ENCODE measurements at regions not wholly inside any gene's neighbourhood (a gene's known extent, or its start where the extent isn't known, plus 50 kb on each side); places are given as distances from the start of the nearest gene placed in this dataset.

GRCh38 chr11:11740836-11741235, 100.9 kb upstream of the USP47 start:
- no peaks in the 10 kb centered on the region for H3K9me3 ChIP-seq (ENCODE audit: control insufficient read depth, insufficient read depth, low read depth, low read length)
- POLR2A ChIA-PET, result no interaction called here
- DNase-seq (ENCODE audit: low read depth, low spot score), result no peak
- in situ Hi-C loops (cut with HindIII; ENCODE audit: low pct_unique_long_range_greater_than_20kb, low sequenced_read_pairs) (no loop called here), intact Hi-C loops (cut with micrococcal nuclease; ENCODE audit: unreplicated experiment) (no loop called here)
- CTCF ChIA-PET, result no interaction called here
- H3K27me3 ChIP-seq (ENCODE audit: control insufficient read depth, insufficient read depth, low read length), result peaks cover 10% of the 10 kb centered on the region
- no peaks in the 10 kb centered on the region; the same call in 1 of the 2 replicates for H3K4me1 ChIP-seq (ENCODE audit: control insufficient read depth, insufficient read depth, low read length)
- no peak for ATAC-seq
- H3K36me3 ChIP-seq (ENCODE audit: control insufficient read depth, insufficient read depth, low read length), result no peaks in the 10 kb centered on the region
- no peak overlapping the region for H3K4me3 ChIP-seq (ENCODE audit: low read depth in 2 of 2, low read length in 2 of 2)
- H3K27ac ChIP-seq (ENCODE audit: low read length), result no peak overlapping the region
- BruUV-seq (replicated peaks), result no TSS peak
- no peak for TF ChIP-seq REST (IDR thresholded peaks at IDR 0.05; ENCODE audit: insufficient read depth in 1 of 2, low read depth in 2 of 2, low read length in 1 of 2)
- no peak for TF ChIP-seq POLR2AphosphoS5 (IDR thresholded peaks at IDR 0.05; ENCODE audit: low read depth, low read length)
- TF ChIP-seq CTCF (IDR thresholded peaks at IDR 0.05), result no peak
- no peak for TF ChIP-seq TCF7L2 (IDR thresholded peaks at IDR 0.05; ENCODE audit: low read depth, low read length)
- no peak for TF ChIP-seq SIN3A (IDR thresholded peaks at IDR 0.05; ENCODE audit: borderline replicate concordance, insufficient read depth, low read depth, low read length)

- in situ Hi-C loops (cut with HindIII; ENCODE audit: low pct_unique_long_range_greater_than_20kb, low sequenced_read_pairs), result no loop called here
- ATAC-seq, result no peak
- no TSS peak for BruUV-seq (replicated peaks)
Observed at GRCh38 chr11:11740073-11740702, 101.6 kb upstream of the USP47 start.

GRCh38 chr11:11738370-11738769, 103.4 kb upstream of the USP47 start:
- no peaks in the 10 kb centered on the region for H3K9me3 ChIP-seq (ENCODE audit: control insufficient read depth, insufficient read depth, low read depth, low read length)
- no peak overlapping the region for H3K27ac ChIP-seq (ENCODE audit: low read length)
- no peaks in the 10 kb centered on the region for H3K36me3 ChIP-seq (ENCODE audit: control insufficient read depth, insufficient read depth, low read length)
- ATAC-seq (no peak), DNase-seq (ENCODE audit: low read depth, low spot score) (no peak)
- no peaks in the 10 kb centered on the region; the same call in 1 of the 2 replicates for H3K4me1 ChIP-seq (ENCODE audit: control insufficient read depth, insufficient read depth, low read length)
- BruUV-seq (replicated peaks), result no TSS peak
- intact Hi-C loops (cut with micrococcal nuclease; ENCODE audit: unreplicated experiment), result no loop called here
- POLR2A ChIA-PET, result no interaction called here
- H3K4me3 ChIP-seq (ENCODE audit: low read depth in 2 of 2, low read length in 2 of 2), result no peak overlapping the region
- TF ChIP-seq REST (IDR thresholded peaks at IDR 0.05; ENCODE audit: insufficient read depth in 1 of 2, low read depth in 2 of 2, low read length in 1 of 2) (no peak), TCF7L2 (IDR thresholded peaks at IDR 0.05; ENCODE audit: low read depth, low read length) (no peak), CTCF (IDR thresholded peaks at IDR 0.05) (no peak), SIN3A (IDR thresholded peaks at IDR 0.05; ENCODE audit: borderline replicate concordance, insufficient read depth, low read depth, low read length) (no peak), POLR2AphosphoS5 (IDR thresholded peaks at IDR 0.05; ENCODE audit: low read depth, low read length) (no peak)
- in situ Hi-C loops (cut with HindIII; ENCODE audit: low pct_unique_long_range_greater_than_20kb, low sequenced_read_pairs), result no loop called here
- peaks cover 13% of the 10 kb centered on the region for H3K27me3 ChIP-seq (ENCODE audit: control insufficient read depth, insufficient read depth, low read length)
- CTCF ChIA-PET, result no interaction called here

More at GRCh38 chr11:11740073-11740702, 101.6 kb upstream of the USP47 start:
- no peak overlapping the region for H3K27ac ChIP-seq (ENCODE audit: low read length)
- no peaks in the 10 kb centered on the region for H3K9me3 ChIP-seq (ENCODE audit: control insufficient read depth, insufficient read depth, low read depth, low read length)
- no peak overlapping the region for H3K4me3 ChIP-seq (ENCODE audit: low read depth in 2 of 2, low read length in 2 of 2)
- ChIA-PET POLR2A (no interaction called here), CTCF (no interaction called here)
- H3K27me3 ChIP-seq (ENCODE audit: control insufficient read depth, insufficient read depth, low read length), result peaks cover 10% of the 10 kb centered on the region
- no peaks in the 10 kb centered on the region; the same call in 1 of the 2 replicates for H3K4me1 ChIP-seq (ENCODE audit: control insufficient read depth, insufficient read depth, low read length)
- intact Hi-C loops (cut with micrococcal nuclease; ENCODE audit: unreplicated experiment), result no loop called here
- TF ChIP-seq TCF7L2 (IDR thresholded peaks at IDR 0.05; ENCODE audit: low read depth, low read length), result no peak
- H3K36me3 ChIP-seq (ENCODE audit: control insufficient read depth, insufficient read depth, low read length), result no peaks in the 10 kb centered on the region
- no peak for DNase-seq (ENCODE audit: low read depth, low spot score)
